SK-N-SH (cell line): ENCODE measurements at regions not wholly inside any gene's neighbourhood (a gene's known extent, or its start where the extent isn't known, plus 50 kb on each side); places are given as distances from the start of the nearest gene placed in this dataset.

Experiments used
- CTCF ChIA-PET: fragments of 300-600, 350-600 bp; formaldehyde crosslinking; extraction: SDS; loops from one replicate; lab custom pipeline; 2021; lab: Yijun Ruan, JAX
- POLR2A ChIA-PET: fragments of 350-600 bp; sonication (Branson Sonifier 250); formaldehyde crosslinking; extraction: SDS; loops from one replicate; lab custom pipeline; 2020; ENCODE audit warnings: antibody characterized with exemption, inconsistent platforms; lab: Yijun Ruan, JAX
- DNase-seq: peaks from one replicate; pipeline ENCODE4 v3.0.0; 2012
- H2AFZ ChIP-seq: fragments of 200-600 bp; sonication (generic); 2 replicates; pipeline ENCODE4 v1.8.1; 2016; ENCODE audit warnings: antibody characterized with exemption, mild to moderate bottlenecking, low read depth
- H3F3A ChIP-seq: fragments of 200-600 bp; sonication (generic); replicated peaks from 2 replicates; pipeline ENCODE3; 2016; ENCODE audit warnings: antibody characterized with exemption, mild to moderate bottlenecking; ENCODE audit not compliant: insufficient read depth
- H3K27ac ChIP-seq, 2 experiments: fragments of 200-500 bp in 1 of 2; fragments of 200-600 bp in 1 of 2; sonication (Bioruptor generic) in 1 of 2; sonication (generic), shearing (Covaris generic) in 1 of 2; 2 replicates each; pipeline versions ENCODE4 v1.5.1 to v1.6.1; 2014 to 2016; ENCODE audit warnings: low read depth in 2 of 2, inconsistent platforms in 1 of 2, low read length in 1 of 2, mild to moderate bottlenecking in 1 of 2, mixed read lengths in 1 of 2
- H3K27me3 ChIP-seq: fragments of 200-600 bp; sonication (generic), shearing (Covaris generic); 2 replicates; pipeline ENCODE4 v1.6.1; 2016; ENCODE audit warnings: mixed run types; ENCODE audit not compliant: insufficient read depth
- H3K36me3 ChIP-seq, 2 experiments: fragments of 200-500 bp in 1 of 2; fragments of 200-600 bp in 1 of 2; sonication (Bioruptor generic) in 1 of 2; sonication (generic) in 1 of 2; replicated peaks in 1 of 2; 2 replicates each; pipeline versions ENCODE3 to v1.5.1; 2014 to 2016; ENCODE audit warnings: low read length in 1 of 2, mild to moderate bottlenecking in 1 of 2; ENCODE audit not compliant: insufficient read depth in 2 of 2, control insufficient read depth in 1 of 2
- H3K4me1 ChIP-seq, 2 experiments: fragments of 200-500 bp in 1 of 2; fragments of 200-600 bp in 1 of 2; sonication (Bioruptor generic) in 1 of 2; sonication (generic), shearing (Covaris generic) in 1 of 2; 2 replicates each; pipeline versions ENCODE4 v1.5.1 to v1.6.1; 2014 to 2016; ENCODE audit warnings: low read depth in 1 of 2, low read length in 1 of 2, mixed run types in 1 of 2; ENCODE audit not compliant: insufficient read depth in 2 of 2, control insufficient read depth in 1 of 2
- H3K4me2 ChIP-seq: fragments of 200-600 bp; sonication (generic), shearing (Covaris generic); 2 replicates; pipeline ENCODE4 v1.6.1; 2017; ENCODE audit warnings: mixed run types
- H3K4me3 ChIP-seq, 2 experiments: fragments of 200-500 bp in 1 of 2; fragments of 200-600 bp in 1 of 2; sonication (Bioruptor generic) in 1 of 2; sonication (generic), shearing (Covaris generic) in 1 of 2; 2 replicates each; pipeline versions ENCODE4 v1.5.1 to v1.8.1; 2014 to 2016; ENCODE audit warnings: low read depth in 2 of 2, inconsistent platforms in 1 of 2, low read length in 1 of 2, mild to moderate bottlenecking in 1 of 2, mixed read lengths in 1 of 2, moderate library complexity in 1 of 2
- H3K79me2 ChIP-seq: fragments of 200-600 bp; sonication (generic); 2 replicates; pipeline ENCODE4 v1.8.1; 2017; ENCODE audit warnings: mild to moderate bottlenecking; ENCODE audit not compliant: insufficient read depth
- H3K9ac ChIP-seq: fragments of 200-600 bp; sonication (generic); 2 replicates; pipeline ENCODE4 v1.6.1; 2017; ENCODE audit warnings: mixed run types
- H3K9me2 ChIP-seq: fragments of 200-600 bp; sonication (generic); 2 replicates; pipeline ENCODE4 v1.6.1; 2017; ENCODE audit warnings: mixed run types
- H3K9me3 ChIP-seq: fragments of 200-600 bp; sonication (generic); 2 replicates; pipeline ENCODE4 v1.6.1; 2017; ENCODE audit warnings: mixed run types, mild to moderate bottlenecking, moderate library complexity
- H4K20me1 ChIP-seq: fragments of 200-600 bp; sonication (generic); 2 replicates; pipeline ENCODE4 v1.6.1; 2017; ENCODE audit warnings: mild to moderate bottlenecking, mixed run types; ENCODE audit not compliant: insufficient read depth
- CHD2 ChIP-seq: fragments of 150-350 bp; IDR thresholded peaks from 2 replicates; pipeline ENCODE4 v1.6.1; 2018; ENCODE audit warnings: low read length; ENCODE audit not compliant: partially characterized antibody
- ELF1 ChIP-seq: IDR thresholded peaks from 2 replicates; pipeline ENCODE4 v1.4.0; 2012
- EP300 ChIP-seq, 2 experiments: IDR thresholded peaks; 2 replicates each; pipeline versions ENCODE4 v1.4.0 to v1.6.1; 2012; ENCODE audit warnings: borderline replicate concordance in 1 of 2, low read depth in 1 of 2, low read length in 1 of 2
- EZH2phosphoT487 ChIP-seq: fragments of 200-600 bp; sonication (generic); IDR thresholded peaks from 2 replicates; pipeline ENCODE4 v1.6.1; 2017; ENCODE audit warnings: low read depth, mixed run types, mild to moderate bottlenecking, antibody characterized with exemption, moderate library complexity, borderline replicate concordance
- FOSL2 ChIP-seq: IDR thresholded peaks from 2 replicates; pipeline ENCODE4 v1.4.0; 2012; ENCODE audit warnings: low read depth, mild to moderate bottlenecking, moderate library complexity, borderline replicate concordance
- FOXJ3 ChIP-seq: sonication (generic); formaldehyde crosslinking; IDR thresholded peaks from 2 replicates; pipeline ENCODE4 v1.5.1; 2020; ENCODE audit warnings: mild to moderate bottlenecking, missing genetic modification reagents
- FOXM1 ChIP-seq: IDR thresholded peaks from 2 replicates; pipeline ENCODE4 v1.4.0; 2012; ENCODE audit warnings: low read depth, mild to moderate bottlenecking
- GABPA ChIP-seq: IDR thresholded peaks from 2 replicates; pipeline ENCODE4 v1.4.0; 2012; ENCODE audit warnings: low read depth, mild to moderate bottlenecking
- GATA2 ChIP-seq: sonication (generic); formaldehyde crosslinking; IDR thresholded peaks from 2 replicates; pipeline ENCODE4 v1.5.0; 2020; ENCODE audit warnings: mild to moderate bottlenecking, missing genetic modification reagents
- JUND ChIP-seq: IDR thresholded peaks from 2 replicates; pipeline ENCODE4 v1.4.0; 2012
- NFIC ChIP-seq: IDR thresholded peaks from 2 replicates; pipeline ENCODE4 v1.4.0; 2012; ENCODE audit warnings: borderline replicate concordance
- RAD21 ChIP-seq: IDR thresholded peaks from 2 replicates; pipeline ENCODE4 v1.6.1; 2012; ENCODE audit warnings: mild to moderate bottlenecking, low read length
- RXRA ChIP-seq: IDR thresholded peaks from 2 replicates; pipeline ENCODE4 v1.4.0; 2012; ENCODE audit warnings: low read depth, mild to moderate bottlenecking, borderline replicate concordance
- TCF12 ChIP-seq: IDR thresholded peaks from 2 replicates; pipeline ENCODE4 v1.4.0; 2012
- TEAD4 ChIP-seq: IDR thresholded peaks from 2 replicates; pipeline ENCODE4 v1.4.0; 2012; ENCODE audit warnings: mild to moderate bottlenecking, borderline replicate concordance; ENCODE audit not compliant: insufficient read depth
- USF1 ChIP-seq: IDR thresholded peaks from 2 replicates; pipeline ENCODE4 v1.4.0; 2012; ENCODE audit warnings: low read depth, borderline replicate concordance
- WGBS: methylation state at CpG from one replicate; pipeline ENCODE4 v1.1.6; 2017; ENCODE audit warnings: low lambda C conversion rate; 5-methylcytosine and 5-hydroxymethylcytosine counted together
- TF ChIP-seq, protein P1 (sequence below): IDR thresholded peaks from 2 replicates; pipeline ENCODE4 v1.4.0; 2012; ENCODE audit warnings: low read depth, borderline replicate concordance

DNA sequence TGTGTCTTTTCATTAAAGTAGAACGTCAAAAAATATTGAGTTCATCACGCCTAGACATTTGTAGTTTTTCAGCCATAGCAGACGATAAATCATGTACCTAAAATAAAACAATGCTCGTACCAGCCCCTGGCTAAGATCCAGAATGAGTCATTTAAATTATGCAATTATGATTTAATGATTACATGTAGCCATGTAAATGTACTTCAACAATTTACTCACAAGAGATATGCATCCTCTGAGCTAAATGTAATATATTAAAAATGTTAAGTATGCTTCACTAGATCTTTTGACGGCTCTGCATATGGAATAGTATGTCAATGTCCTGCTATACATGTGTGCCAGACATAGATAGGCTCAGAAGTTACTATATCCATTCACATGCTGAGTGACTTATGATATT lies 1077.8 kb downstream of the ARAP2 start:
- Histone ChIP-seq H3K79me2 (no peaks in the 10 kb centered on the region), H3K27ac (no peak overlapping the region), H4K20me1 (no peaks in the 10 kb centered on the region), H3K4me3 (no peak overlapping the region), H3K4me2 (no peak overlapping the region), H3F3A (no peaks in the 10 kb centered on the region), H3K4me1 (no peaks in the 10 kb centered on the region), H3K9me3 (no peaks in the 10 kb centered on the region; the same call in 1 of the 2 replicates), H3K27me3 (no peaks in the 10 kb centered on the region), H3K9me2 (no peaks in the 10 kb centered on the region), H3K36me3 (no peaks in the 10 kb centered on the region), H3K9ac (no peak overlapping the region), H2AFZ (no peak overlapping the region)
- no peak for DNase-seq
- WGBS, result 33% methylated on average over 5 of the region's 5 CpGs
- ChIA-PET CTCF (no interaction called here), POLR2A (no interaction called here)
- no peak for TF ChIP-seq JUND
- no peak for TF ChIP-seq RAD21
- TF ChIP-seq TEAD4, result no peak
- TF ChIP-seq GATA2 (CRISPR knock-in tag), result no peak
- no peak for TF ChIP-seq CHD2
- no peak for TF ChIP-seq NFIC
- TF ChIP-seq, protein P1, sequence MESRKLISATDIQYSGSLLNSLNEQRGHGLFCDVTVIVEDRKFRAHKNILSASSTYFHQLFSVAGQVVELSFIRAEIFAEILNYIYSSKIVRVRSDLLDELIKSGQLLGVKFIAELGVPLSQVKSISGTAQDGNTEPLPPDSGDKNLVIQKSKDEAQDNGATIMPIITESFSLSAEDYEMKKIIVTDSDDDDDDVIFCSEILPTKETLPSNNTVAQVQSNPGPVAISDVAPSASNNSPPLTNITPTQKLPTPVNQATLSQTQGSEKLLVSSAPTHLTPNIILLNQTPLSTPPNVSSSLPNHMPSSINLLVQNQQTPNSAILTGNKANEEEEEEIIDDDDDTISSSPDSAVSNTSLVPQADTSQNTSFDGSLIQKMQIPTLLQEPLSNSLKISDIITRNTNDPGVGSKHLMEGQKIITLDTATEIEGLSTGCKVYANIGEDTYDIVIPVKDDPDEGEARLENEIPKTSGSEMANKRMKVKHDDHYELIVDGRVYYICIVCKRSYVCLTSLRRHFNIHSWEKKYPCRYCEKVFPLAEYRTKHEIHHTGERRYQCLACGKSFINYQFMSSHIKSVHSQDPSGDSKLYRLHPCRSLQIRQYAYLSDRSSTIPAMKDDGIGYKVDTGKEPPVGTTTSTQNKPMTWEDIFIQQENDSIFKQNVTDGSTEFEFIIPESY, result no peak
- no peak for TF ChIP-seq RXRA
- TF ChIP-seq FOXJ3 (CRISPR knock-in tag), result no peak
- no peak for TF ChIP-seq FOXM1
- TF ChIP-seq GABPA, result no peak

DNA sequence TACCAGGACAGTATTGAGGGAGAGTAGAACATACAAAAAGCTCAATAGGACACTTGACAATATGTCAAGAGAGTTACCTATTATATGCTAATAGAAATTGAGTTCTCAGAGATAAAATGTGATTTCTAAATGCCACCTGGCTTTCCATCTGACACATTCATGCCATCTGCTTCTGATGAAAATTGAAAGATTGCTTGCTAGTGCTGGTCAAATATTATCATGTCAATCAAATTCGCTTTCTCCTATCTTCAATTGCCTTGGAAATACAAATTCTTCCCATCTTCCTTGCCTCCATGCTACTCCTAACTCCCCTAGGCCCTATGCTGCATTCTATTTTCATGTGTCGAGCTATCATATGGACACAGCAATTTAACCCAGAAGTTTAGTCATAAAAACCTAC lies 1076.9 kb downstream of the ARAP2 start:
- DNase-seq, result no peak
- no peaks in the 10 kb centered on the region for H3K27me3 ChIP-seq
- H3K27ac ChIP-seq, result no peak overlapping the region
- no peak overlapping the region for H3K9ac ChIP-seq
- H4K20me1 ChIP-seq, result no peaks in the 10 kb centered on the region
- POLR2A ChIA-PET, result no interaction called here
- WGBS, result 12% methylated on average over 2 of the region's 2 CpGs
- H3K4me3 ChIP-seq, result no peak overlapping the region
- H3K9me2 ChIP-seq, result no peaks in the 10 kb centered on the region
- no peaks in the 10 kb centered on the region for H3K79me2 ChIP-seq
- H2AFZ ChIP-seq, result no peak overlapping the region
- H3K36me3 ChIP-seq, result no peaks in the 10 kb centered on the region
- no peaks in the 10 kb centered on the region; the same call in 1 of the 2 replicates for H3K9me3 ChIP-seq
- H3K4me2 ChIP-seq, result no peak overlapping the region
- CTCF ChIA-PET, result no interaction called here
- TF ChIP-seq EZH2phosphoT487, result no peak
- TF ChIP-seq ELF1, result no peak
- H3F3A ChIP-seq, result no peaks in the 10 kb centered on the region
- H3K4me1 ChIP-seq, result no peaks in the 10 kb centered on the region

DNA sequence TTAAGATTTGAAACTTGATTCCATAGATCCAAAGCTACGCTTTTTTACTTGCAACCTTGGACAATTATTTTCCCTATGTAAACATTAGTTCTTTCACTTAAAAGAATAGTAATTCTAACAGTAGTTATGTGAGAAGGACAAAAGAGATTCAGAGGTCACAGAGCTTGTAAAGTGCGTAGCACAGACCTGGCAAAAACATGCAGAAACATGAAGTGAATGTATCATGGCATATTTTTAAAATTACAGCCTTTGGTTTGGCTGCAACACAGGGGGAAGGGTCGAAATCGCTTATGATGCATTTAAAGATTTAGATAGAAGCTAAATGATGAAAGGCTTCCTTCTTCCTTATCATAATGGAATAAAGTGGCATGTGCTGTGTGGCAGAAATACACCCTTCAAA lies 1068.8 kb downstream of the ARAP2 start:
- TF ChIP-seq, protein P1, result no peak
- TF ChIP-seq CHD2 (no peak), GATA2 (CRISPR knock-in tag) (no peak), TCF12 (no peak), FOXM1 (no peak), FOSL2 (no peak), USF1 (no peak), EP300 (IDR thresholded peaks at IDR 0.05; ENCODE audit: borderline replicate concordance in 1 of 2, low read depth in 1 of 2, low read length in 1 of 2) (no peak)
- H4K20me1 ChIP-seq, result no peaks in the 10 kb centered on the region
- ChIA-PET POLR2A (no interaction called here), CTCF (no interaction called here)
- no peaks in the 10 kb centered on the region; the same call in 1 of the 2 replicates for H3K9me2 ChIP-seq
- H3K79me2 ChIP-seq, result no peaks in the 10 kb centered on the region
- no peak for DNase-seq
- no peak overlapping the region for H3K27ac ChIP-seq
- H3F3A ChIP-seq, result no peaks in the 10 kb centered on the region
- no peak overlapping the region for H3K4me2 ChIP-seq
- no peak overlapping the region for H2AFZ ChIP-seq
- no peak overlapping the region for H3K9ac ChIP-seq
- no peaks in the 10 kb centered on the region for H3K9me3 ChIP-seq
- 13% methylated on average over 4 of the region's 4 CpGs for WGBS
- H3K27me3 ChIP-seq, result no peaks in the 10 kb centered on the region
- no peak overlapping the region for H3K4me3 ChIP-seq
- H3K36me3 ChIP-seq, result no peaks in the 10 kb centered on the region
- H3K4me1 ChIP-seq, result no peaks in the 10 kb centered on the region
